ENCODE measurements at regions not wholly inside any gene's neighbourhood (a gene's known extent, or its start where the extent isn't known, plus 50 kb on each side); places are given as distances from the start of the nearest gene placed in this dataset.

DNA sequence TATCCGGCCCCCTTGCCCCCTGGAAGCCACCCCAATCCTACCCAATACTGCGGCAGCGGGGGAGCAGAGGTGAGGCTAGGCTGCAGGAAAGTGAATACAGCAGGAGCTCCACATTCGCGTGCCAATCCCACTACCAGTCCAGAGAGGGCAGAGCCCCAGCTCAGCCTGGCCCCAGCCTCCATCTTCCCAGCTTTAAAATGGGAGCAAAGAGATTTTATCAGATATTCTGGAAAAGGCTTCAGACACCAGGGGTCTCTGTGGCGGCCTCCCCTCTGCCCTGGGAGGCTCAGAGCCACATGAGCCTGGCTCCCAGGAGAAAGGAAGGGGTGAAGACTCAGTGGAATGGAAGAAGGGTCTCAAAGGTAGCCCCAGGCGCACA lies 72.7 kb downstream of the NCOR2 start:
- H3K36me3 ChIP-seq (ENCODE audit: control insufficient read depth in 4 of 4, insufficient read depth in 4 of 4, low read length in 4 of 4), result peaks cover 0 to 28% (median 10%) of the 10 kb centered on the region in 4 donors
- H3K9ac ChIP-seq (ENCODE audit: insufficient read depth in 1 of 2, low read length in 2 of 2), result no peak overlapping the region
- WGBS, 2 donors, result 86 to 95% methylated on average over 7 of the region's 7 CpGs
- no peak overlapping the region for H3K27ac ChIP-seq (ENCODE audit: low read depth in 1 of 2, low read length in 1 of 2)
- TF ChIP-seq, protein P1, sequence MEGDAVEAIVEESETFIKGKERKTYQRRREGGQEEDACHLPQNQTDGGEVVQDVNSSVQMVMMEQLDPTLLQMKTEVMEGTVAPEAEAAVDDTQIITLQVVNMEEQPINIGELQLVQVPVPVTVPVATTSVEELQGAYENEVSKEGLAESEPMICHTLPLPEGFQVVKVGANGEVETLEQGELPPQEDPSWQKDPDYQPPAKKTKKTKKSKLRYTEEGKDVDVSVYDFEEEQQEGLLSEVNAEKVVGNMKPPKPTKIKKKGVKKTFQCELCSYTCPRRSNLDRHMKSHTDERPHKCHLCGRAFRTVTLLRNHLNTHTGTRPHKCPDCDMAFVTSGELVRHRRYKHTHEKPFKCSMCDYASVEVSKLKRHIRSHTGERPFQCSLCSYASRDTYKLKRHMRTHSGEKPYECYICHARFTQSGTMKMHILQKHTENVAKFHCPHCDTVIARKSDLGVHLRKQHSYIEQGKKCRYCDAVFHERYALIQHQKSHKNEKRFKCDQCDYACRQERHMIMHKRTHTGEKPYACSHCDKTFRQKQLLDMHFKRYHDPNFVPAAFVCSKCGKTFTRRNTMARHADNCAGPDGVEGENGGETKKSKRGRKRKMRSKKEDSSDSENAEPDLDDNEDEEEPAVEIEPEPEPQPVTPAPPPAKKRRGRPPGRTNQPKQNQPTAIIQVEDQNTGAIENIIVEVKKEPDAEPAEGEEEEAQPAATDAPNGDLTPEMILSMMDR (IDR thresholded peaks at IDR 0.05; ENCODE audit: control extremely low read depth, extremely low read depth), result no peak
- H3K27me3 ChIP-seq (ENCODE audit: control insufficient read depth in 3 of 3, insufficient read depth in 3 of 3, low read length in 2 of 3), result no peaks in the 10 kb centered on the region
- H3K4me3 ChIP-seq, result no peak overlapping the region
- peaks cover 0 to 2% (median under 1%) of the 10 kb centered on the region in 4 donors for H3K9me3 ChIP-seq (ENCODE audit: control insufficient read depth in 4 of 4, insufficient read depth in 3 of 4, low read length in 3 of 4)
- no peak for DNase-seq
- H3K4me1 ChIP-seq (ENCODE audit: control insufficient read depth in 5 of 5, insufficient read depth in 5 of 5, low read length in 5 of 5), result peaks cover 7 to 30% (median 21%) of the 10 kb centered on the region in 5 donors
- no peak for ATAC-seq (ENCODE audit: insufficient read depth, low FRiP score)

DNA sequence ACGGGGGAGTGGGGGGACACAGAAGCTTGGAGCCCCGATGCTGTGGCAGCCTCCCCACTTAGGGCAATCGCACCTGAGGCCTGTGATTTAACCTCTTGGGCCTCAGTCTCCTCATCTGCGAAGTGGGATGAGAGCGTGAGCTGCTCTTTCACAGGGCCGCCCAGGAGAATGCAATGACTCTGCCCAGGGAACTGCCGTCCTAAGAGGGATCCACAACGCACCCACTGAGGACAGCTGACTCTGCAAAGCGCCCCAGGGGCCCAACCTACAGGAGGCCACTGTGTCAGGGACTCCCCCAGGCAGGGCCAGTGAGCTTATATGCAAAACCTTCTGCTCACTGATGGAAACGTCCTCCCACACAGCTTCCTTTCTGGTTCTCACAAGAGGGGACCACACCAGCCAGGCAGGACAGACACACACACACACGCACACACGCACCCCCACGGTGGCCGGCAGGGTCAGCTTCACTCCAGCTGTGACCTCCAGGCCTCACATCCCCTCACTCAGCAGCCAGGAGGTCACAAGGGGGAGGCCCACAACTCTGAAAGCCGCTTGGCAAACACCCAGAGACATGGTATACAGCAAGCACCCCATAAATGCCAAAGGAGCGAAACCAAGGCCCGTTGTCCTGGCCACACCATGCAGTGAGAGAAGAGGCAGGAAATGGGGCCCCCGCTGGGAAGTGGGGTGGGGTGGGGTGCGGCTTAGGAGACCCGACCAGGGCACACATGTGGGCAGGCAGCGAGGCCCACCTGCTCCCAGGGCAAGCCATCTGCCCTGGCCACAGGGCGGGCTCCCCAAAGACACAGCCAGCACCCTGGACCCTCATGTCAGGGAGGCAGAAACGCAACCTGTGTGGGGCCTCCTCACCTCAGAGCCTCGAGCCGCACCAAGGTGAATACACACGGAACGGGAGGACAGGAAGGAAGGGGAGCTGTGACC lies 73.3 kb downstream of the NCOR2 start:
- no peak overlapping the region for H3K27ac ChIP-seq (ENCODE audit: low read depth in 1 of 2, low read length in 1 of 2)
- ATAC-seq (ENCODE audit: insufficient read depth, low FRiP score) (no peak), DNase-seq (no peak)
- TF ChIP-seq, protein P1 (IDR thresholded peaks at IDR 0.05; ENCODE audit: control extremely low read depth, extremely low read depth), result no peak
- 58 to 78% methylated on average over 27 of the region's 27 CpGs for WGBS, 2 donors
- peaks cover 0 to 30% (median 11%) of the 10 kb centered on the region in 4 donors for H3K36me3 ChIP-seq (ENCODE audit: control insufficient read depth in 4 of 4, insufficient read depth in 4 of 4, low read length in 4 of 4)
- H3K27me3 ChIP-seq (ENCODE audit: control insufficient read depth in 3 of 3, insufficient read depth in 3 of 3, low read length in 2 of 3), result no peaks in the 10 kb centered on the region
- no peak overlapping the region for H3K4me3 ChIP-seq
- peaks cover 0 to 2% (median under 1%) of the 10 kb centered on the region in 4 donors for H3K9me3 ChIP-seq (ENCODE audit: control insufficient read depth in 4 of 4, insufficient read depth in 3 of 4, low read length in 3 of 4)
- peaks cover 7 to 25% (median 21%) of the 10 kb centered on the region in 5 donors for H3K4me1 ChIP-seq (ENCODE audit: control insufficient read depth in 5 of 5, insufficient read depth in 5 of 5, low read length in 5 of 5)
- no peak overlapping the region for H3K9ac ChIP-seq (ENCODE audit: insufficient read depth in 1 of 2, low read length in 2 of 2)

DNA sequence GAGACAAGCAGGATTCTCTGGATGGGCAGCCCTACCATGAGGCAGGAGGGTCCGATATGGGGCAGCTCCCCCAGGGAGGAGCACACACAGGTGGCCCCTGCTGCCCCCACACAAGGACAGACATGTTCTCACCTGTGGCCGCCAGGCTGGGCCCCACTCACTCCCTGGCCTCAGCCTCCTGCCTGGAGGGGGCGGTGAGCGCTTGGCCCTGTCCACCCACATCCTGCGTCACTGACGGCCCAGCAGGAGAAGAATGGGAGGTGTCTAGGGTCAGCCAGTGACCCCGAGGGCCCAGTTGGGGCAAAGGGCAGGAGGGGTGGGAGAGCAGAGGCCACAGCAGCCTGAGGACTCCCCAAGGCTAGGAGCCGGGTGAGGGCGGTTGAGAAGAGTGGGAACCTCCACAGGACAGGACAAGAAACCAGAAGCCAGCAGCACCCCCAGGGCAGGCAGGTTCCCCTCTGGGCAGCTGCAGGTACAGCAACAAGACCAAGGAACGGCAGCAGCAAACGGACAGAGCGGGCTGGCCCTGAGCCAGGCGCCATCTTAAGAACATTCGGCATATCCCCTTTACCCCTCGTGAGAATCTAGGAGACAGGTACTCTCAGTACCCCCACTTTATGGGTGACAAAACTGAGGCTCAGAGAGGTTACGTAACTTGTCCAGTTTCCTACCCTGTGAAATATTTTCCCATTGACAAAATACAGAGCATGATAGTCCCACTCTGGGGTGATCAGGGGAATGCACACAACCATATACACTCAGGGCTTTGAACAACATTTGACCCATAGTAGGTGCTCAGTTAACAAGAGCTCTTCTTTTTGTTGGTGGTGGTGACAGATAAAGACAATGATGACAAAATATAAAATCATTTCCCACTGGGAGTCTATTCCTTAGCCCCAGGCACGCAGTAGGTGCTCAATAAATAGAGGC lies 74.3 kb downstream of the NCOR2 start:
- H3K27ac ChIP-seq (ENCODE audit: low read depth in 1 of 2, low read length in 1 of 2), result no peak overlapping the region
- no peak overlapping the region for H3K9ac ChIP-seq (ENCODE audit: insufficient read depth in 1 of 2, low read length in 2 of 2)
- peaks cover 0 to 2% (median 0%) of the 10 kb centered on the region in 4 donors for H3K9me3 ChIP-seq (ENCODE audit: control insufficient read depth in 4 of 4, insufficient read depth in 3 of 4, low read length in 3 of 4)
- H3K36me3 ChIP-seq (ENCODE audit: control insufficient read depth in 4 of 4, insufficient read depth in 4 of 4, low read length in 4 of 4), result peaks cover 0 to 30% (median 11%) of the 10 kb centered on the region in 4 donors
- no peak overlapping the region for H3K4me3 ChIP-seq
- TF ChIP-seq, protein P1 (IDR thresholded peaks at IDR 0.05; ENCODE audit: control extremely low read depth, extremely low read depth), result no peak
- 79 to 80% methylated on average over 17 of the region's 17 CpGs for WGBS, 2 donors
- DNase-seq (no peak), ATAC-seq (ENCODE audit: insufficient read depth, low FRiP score) (no peak)
- H3K27me3 ChIP-seq (ENCODE audit: control insufficient read depth in 3 of 3, insufficient read depth in 3 of 3, low read length in 2 of 3), result no peaks in the 10 kb centered on the region
- H3K4me1 ChIP-seq (ENCODE audit: control insufficient read depth in 5 of 5, insufficient read depth in 5 of 5, low read length in 5 of 5), result peaks cover 4 to 25% (median 17%) of the 10 kb centered on the region in 5 donors
